HEK293 (cell line): ENCODE measurements at regions not wholly inside any gene's neighbourhood (a gene's known extent, or its start where the extent isn't known, plus 50 kb on each side); places are given as distances from the start of the nearest gene placed in this dataset.

ENCODE experiments used
- CTCF ChIA-PET: fragments of 350-600 bp; formaldehyde crosslinking; extraction: SDS; loops from one replicate; lab custom pipeline; 2021; ENCODE audit warnings: antibody characterized with exemption; lab: Yijun Ruan, JAX
- POLR2A ChIA-PET: fragments of 300-600 bp; formaldehyde crosslinking; extraction: SDS; loops from one replicate; lab custom pipeline; 2020; ENCODE audit warnings: antibody characterized with exemption, inconsistent platforms; lab: Yijun Ruan, JAX
- H3K27ac ChIP-seq: fragments of 200-500 bp; sonication (Bioruptor generic); 2 replicates; pipeline ENCODE4 v1.5.1; 2014; ENCODE audit warnings: low read depth, low read length, control low read depth, inconsistent platforms; ENCODE audit errors: extremely low read depth
- H3K36me3 ChIP-seq, 2 experiments: fragments of 200-500 bp in 1 of 2; sonication (Bioruptor generic) in 1 of 2; 1 replicate in 1 of 2; 2 replicates in 1 of 2; pipeline ENCODE4 v1.5.1; 2014 to 2017; ENCODE audit warnings: inconsistent platforms in 2 of 2, low read length in 2 of 2; ENCODE audit not compliant: control insufficient read depth in 2 of 2, insufficient read depth in 1 of 2
- H3K4me1 ChIP-seq: fragments of 200-500 bp; sonication (Bioruptor generic); 2 replicates; pipeline ENCODE4 v1.5.1; 2014; ENCODE audit warnings: mild to moderate bottlenecking, low read length, inconsistent platforms; ENCODE audit not compliant: control insufficient read depth, insufficient read depth
- H3K4me3 ChIP-seq: 2 replicates; pipeline ENCODE4 v1.5.1; 2011; ENCODE audit warnings: low read depth, mild to moderate bottlenecking, control low read depth, low read length, moderate library complexity
- H3K9me3 ChIP-seq: fragments of 200-500 bp; sonication (Bioruptor generic); 2 replicates; pipeline ENCODE4 v1.5.1; 2014; ENCODE audit warnings: low read depth, low read length, inconsistent platforms; ENCODE audit not compliant: control insufficient read depth, insufficient read depth
- CTCF ChIP-seq: fragments of 450-650 bp; formaldehyde crosslinking; IDR thresholded peaks from 2 replicates; pipeline ENCODE4 v1.5.1; 2016; ENCODE audit warnings: missing biosample characterization, missing genetic modification characterization
- KLF16 ChIP-seq: fragments of 450-650 bp; formaldehyde crosslinking; IDR thresholded peaks from 2 replicates; pipeline ENCODE4 v1.5.1; 2017; ENCODE audit warnings: missing biosample characterization, missing genetic modification characterization
- KLF8 ChIP-seq: fragments of 450-650 bp; formaldehyde crosslinking; IDR thresholded peaks from 2 replicates; pipeline ENCODE4 v1.5.1; 2016; ENCODE audit warnings: missing biosample characterization, missing genetic modification characterization
- REPIN1 ChIP-seq: fragments of 450-650 bp; formaldehyde crosslinking; IDR thresholded peaks from 2 replicates; pipeline ENCODE4 v1.5.1; 2017; ENCODE audit warnings: missing biosample characterization, missing genetic modification characterization, low read depth
- SETDB1 ChIP-seq: IDR thresholded peaks from one replicate; pipeline ENCODE4 v1.6.1; 2017; ENCODE audit warnings: mild to moderate bottlenecking, low read length, moderate library complexity, mixed read lengths; ENCODE audit not compliant: insufficient read length
- SP7 ChIP-seq: fragments of 450-650 bp; formaldehyde crosslinking; IDR thresholded peaks from 2 replicates; pipeline ENCODE4 v1.5.1; 2016; ENCODE audit warnings: missing biosample characterization, missing genetic modification characterization
- TRIM28 ChIP-seq: IDR thresholded peaks from 2 replicates; pipeline ENCODE4 v1.6.1; 2011; ENCODE audit warnings: low read length, control low read depth, borderline replicate concordance
- ZBTB11 ChIP-seq: fragments of 450-650 bp; formaldehyde crosslinking; conservative IDR thresholded peaks from 2 replicates; pipeline ENCODE4 v1.5.1; 2016; ENCODE audit warnings: low read depth, missing biosample characterization, missing genetic modification characterization
- ZIC2 ChIP-seq: fragments of 450-650 bp; formaldehyde crosslinking; IDR thresholded peaks from 2 replicates; pipeline ENCODE4 v1.5.1; 2016; ENCODE audit warnings: missing biosample characterization, missing genetic modification characterization
- ZNF169 ChIP-seq: fragments of 450-650 bp; formaldehyde crosslinking; IDR thresholded peaks from 2 replicates; pipeline ENCODE4 v1.5.1; 2016; ENCODE audit warnings: missing biosample characterization, missing genetic modification characterization
- ZNF184 ChIP-seq: fragments of 450-650 bp; IDR thresholded peaks from 2 replicates; pipeline ENCODE4 v1.5.1; 2018; ENCODE audit warnings: missing biosample characterization, mild to moderate bottlenecking, missing genetic modification characterization
- ZNF266 ChIP-seq: fragments of 450-650 bp; formaldehyde crosslinking; IDR thresholded peaks from 2 replicates; pipeline ENCODE4 v1.5.1; 2016; ENCODE audit warnings: missing biosample characterization, missing genetic modification characterization, low read depth
- ZNF362 ChIP-seq: fragments of 450-650 bp; formaldehyde crosslinking; IDR thresholded peaks from 2 replicates; pipeline ENCODE4 v1.5.1; 2016; ENCODE audit warnings: missing biosample characterization, missing genetic modification characterization
- ZNF391 ChIP-seq: fragments of 450-650 bp; formaldehyde crosslinking; IDR thresholded peaks from 2 replicates; pipeline ENCODE4 v1.5.1; 2016; ENCODE audit warnings: low read depth, missing biosample characterization, missing genetic modification characterization, borderline replicate concordance
- ZNF48 ChIP-seq: fragments of 450-650 bp; formaldehyde crosslinking; IDR thresholded peaks from 2 replicates; pipeline ENCODE4 v1.5.1; 2016; ENCODE audit warnings: missing biosample characterization, missing genetic modification characterization
- ZNF529 ChIP-seq: fragments of 450-650 bp; formaldehyde crosslinking; IDR thresholded peaks from 2 replicates; pipeline ENCODE4 v1.5.1; 2017; ENCODE audit warnings: missing genetic modification characterization, missing biosample characterization; ENCODE audit not compliant: insufficient replicate concordance
- ZNF555 ChIP-seq: fragments of 450-650 bp; formaldehyde crosslinking; conservative IDR thresholded peaks from 2 replicates; pipeline ENCODE4 v1.5.1; 2017; ENCODE audit warnings: missing biosample characterization, mild to moderate bottlenecking, missing genetic modification characterization, inconsistent platforms
- ZNF610 ChIP-seq: fragments of 450-650 bp; formaldehyde crosslinking; IDR thresholded peaks from 2 replicates; pipeline ENCODE4 v1.5.1; 2016; ENCODE audit warnings: missing biosample characterization, missing genetic modification characterization, borderline replicate concordance
- ZNF621 ChIP-seq: fragments of 450-650 bp; formaldehyde crosslinking; IDR thresholded peaks from 2 replicates; pipeline ENCODE4 v1.5.1; 2017; ENCODE audit warnings: missing biosample characterization, missing genetic modification characterization
- ZNF707 ChIP-seq: fragments of 450-650 bp; formaldehyde crosslinking; IDR thresholded peaks from 2 replicates; pipeline ENCODE4 v1.5.1; 2016; ENCODE audit warnings: missing biosample characterization, missing genetic modification characterization
- ZNF76 ChIP-seq: fragments of 450-650 bp; formaldehyde crosslinking; IDR thresholded peaks from 2 replicates; pipeline ENCODE4; 2016; ENCODE audit warnings: low read depth, missing biosample characterization, missing genetic modification characterization, borderline replicate concordance
- ZNF843 ChIP-seq: fragments of 450-650 bp; formaldehyde crosslinking; IDR thresholded peaks from 2 replicates; pipeline ENCODE4 v1.5.1; 2016; ENCODE audit warnings: missing biosample characterization, missing genetic modification characterization

GRCh38 chr14:101358320-101359125, 202.8 kb upstream of the DIO3 start:
- H3K4me1 ChIP-seq, result no peaks in the 10 kb centered on the region
- no peak overlapping the region for H3K4me3 ChIP-seq
- ChIA-PET POLR2A (no interaction called here), CTCF (no interaction called here)
- no peaks in the 10 kb centered on the region for H3K9me3 ChIP-seq
- TF ChIP-seq ZBTB11 (tag by site-specific recombination) (no peak), KLF8 (no peak), ZNF76 (tag by site-specific recombination) (no peak), ZNF707 (tag by site-specific recombination) (no peak), REPIN1 (no peak), ZNF184 (no peak), ZNF169 (tag by site-specific recombination) (no peak), ZNF621 (tag by site-specific recombination) (no peak)
- H3K36me3 ChIP-seq, result no peaks in the 10 kb centered on the region
- no peak overlapping the region for H3K27ac ChIP-seq

GRCh38 chr14:101359221-101360053, 201.9 kb upstream of the DIO3 start:
- ChIA-PET POLR2A (no interaction called here), CTCF (no interaction called here)
- H3K27ac ChIP-seq, result no peak overlapping the region
- no peak for TF ChIP-seq KLF16 (tag by site-specific recombination)
- no peak for TF ChIP-seq ZNF555
- TF ChIP-seq ZNF610 (tag by site-specific recombination), result no peak
- TF ChIP-seq ZNF843 (tag by site-specific recombination), result no peak
- TF ChIP-seq SP7 (tag by site-specific recombination), result no peak
- no peak for TF ChIP-seq CTCF
- no peak for TF ChIP-seq TRIM28
- TF ChIP-seq ZNF48, result no peak
- no peak for TF ChIP-seq ZNF391
- TF ChIP-seq ZNF362 (tag by site-specific recombination), result no peak
- no peak for TF ChIP-seq ZNF266
- TF ChIP-seq ZIC2 (tag by site-specific recombination), result no peak
- no peak for TF ChIP-seq SETDB1
- no peak for TF ChIP-seq ZNF529 (tag by site-specific recombination)
- no peak overlapping the region for H3K4me3 ChIP-seq
- no peaks in the 10 kb centered on the region for H3K36me3 ChIP-seq
- no peaks in the 10 kb centered on the region for H3K9me3 ChIP-seq
- H3K4me1 ChIP-seq, result no peaks in the 10 kb centered on the region
